Epithelial cell of proximal tubule (primary cell): ENCODE measurements at regions not wholly inside any gene's neighbourhood (a gene's known extent, or its start where the extent isn't known, plus 50 kb on each side); places are given as distances from the start of the nearest gene placed in this dataset.

ENCODE experiments used
- DNase-seq: peaks from one replicate; pipeline ENCODE4 v3.0.0-alpha.2; 2011; ENCODE audit warnings: low read depth
- H3K4me3 ChIP-seq: 2 replicates; pipeline ENCODE4 v1.5.1; 2011; ENCODE audit warnings: low read depth, mild to moderate bottlenecking, low read length
- TF ChIP-seq, protein P1 (sequence below): conservative IDR thresholded peaks from 2 replicates; pipeline ENCODE4 v1.5.1; 2012; ENCODE audit warnings: low read depth, mild to moderate bottlenecking, low read length

DNA sequence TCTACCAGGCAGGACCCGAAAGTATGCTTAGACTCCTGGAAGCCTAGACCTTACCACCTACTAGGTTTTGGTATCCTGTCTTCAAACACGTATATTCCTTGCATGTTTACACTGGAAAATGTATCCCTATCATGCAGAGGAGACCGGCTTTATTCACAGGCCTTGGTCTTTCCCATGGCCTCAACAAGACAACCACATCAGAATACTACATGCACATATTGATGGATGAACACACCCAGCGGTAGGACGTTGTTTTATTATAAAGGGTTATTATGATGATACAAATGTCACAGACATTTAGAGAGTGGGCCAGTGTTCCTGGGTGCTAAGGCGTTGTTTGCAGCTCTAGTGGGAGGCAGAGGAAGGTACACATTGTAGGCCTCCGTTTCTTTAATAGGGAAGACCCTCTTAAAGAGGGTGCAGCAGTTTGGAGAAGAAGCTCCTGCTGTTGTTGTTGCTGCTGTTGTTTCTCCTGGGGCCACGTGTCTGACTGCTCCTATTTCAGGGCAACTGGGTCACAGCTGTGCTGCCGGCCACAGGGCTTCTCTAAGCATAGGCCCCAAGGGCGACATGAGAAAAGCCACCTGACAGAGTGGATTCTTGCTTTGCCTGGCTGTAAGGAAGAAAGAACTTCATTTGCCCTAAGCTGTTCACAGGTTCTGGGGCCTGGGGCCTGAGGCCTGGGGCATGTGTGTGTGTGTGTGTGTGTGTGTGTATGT lies 98.3 kb upstream of the SASH1 start:
- H3K4me3 ChIP-seq, result no peak overlapping the region
- no peak for DNase-seq
- TF ChIP-seq, protein P1, sequence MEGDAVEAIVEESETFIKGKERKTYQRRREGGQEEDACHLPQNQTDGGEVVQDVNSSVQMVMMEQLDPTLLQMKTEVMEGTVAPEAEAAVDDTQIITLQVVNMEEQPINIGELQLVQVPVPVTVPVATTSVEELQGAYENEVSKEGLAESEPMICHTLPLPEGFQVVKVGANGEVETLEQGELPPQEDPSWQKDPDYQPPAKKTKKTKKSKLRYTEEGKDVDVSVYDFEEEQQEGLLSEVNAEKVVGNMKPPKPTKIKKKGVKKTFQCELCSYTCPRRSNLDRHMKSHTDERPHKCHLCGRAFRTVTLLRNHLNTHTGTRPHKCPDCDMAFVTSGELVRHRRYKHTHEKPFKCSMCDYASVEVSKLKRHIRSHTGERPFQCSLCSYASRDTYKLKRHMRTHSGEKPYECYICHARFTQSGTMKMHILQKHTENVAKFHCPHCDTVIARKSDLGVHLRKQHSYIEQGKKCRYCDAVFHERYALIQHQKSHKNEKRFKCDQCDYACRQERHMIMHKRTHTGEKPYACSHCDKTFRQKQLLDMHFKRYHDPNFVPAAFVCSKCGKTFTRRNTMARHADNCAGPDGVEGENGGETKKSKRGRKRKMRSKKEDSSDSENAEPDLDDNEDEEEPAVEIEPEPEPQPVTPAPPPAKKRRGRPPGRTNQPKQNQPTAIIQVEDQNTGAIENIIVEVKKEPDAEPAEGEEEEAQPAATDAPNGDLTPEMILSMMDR, result no peak

DNA sequence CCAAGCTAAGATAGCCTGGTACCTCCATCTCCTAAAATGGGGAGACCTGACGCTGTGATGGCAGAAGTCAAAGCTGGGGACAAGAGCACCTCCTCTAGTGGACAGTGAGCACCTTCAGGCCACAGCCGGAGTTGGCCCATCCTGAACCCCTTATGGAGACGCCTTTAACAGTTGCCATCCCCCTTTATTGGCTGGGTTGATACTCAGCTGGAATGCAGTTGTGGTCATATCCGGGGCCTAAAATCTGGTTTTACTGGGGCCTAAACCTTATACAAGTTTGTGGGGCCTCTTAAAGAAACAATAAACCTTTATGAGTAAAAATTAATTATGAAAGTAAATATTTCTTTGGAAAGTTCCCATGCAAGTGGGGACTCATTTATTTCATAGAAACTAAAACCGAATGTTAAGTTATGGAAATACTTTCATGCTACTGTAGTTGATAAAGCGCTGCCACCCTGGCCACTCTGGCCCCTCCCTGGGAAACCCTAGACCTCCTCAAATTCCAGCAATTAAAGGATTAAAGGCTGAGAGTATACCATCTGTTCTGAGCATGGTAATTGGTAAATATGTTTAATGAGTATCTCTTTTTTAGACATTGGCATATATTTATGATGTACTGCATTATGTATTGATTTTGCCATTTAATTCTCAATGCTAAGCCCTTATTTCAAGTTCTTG lies 95.1 kb upstream of the SASH1 start:
- no peak overlapping the region for H3K4me3 ChIP-seq
- TF ChIP-seq, protein P1, result no peak
- DNase-seq, result no peak

DNA sequence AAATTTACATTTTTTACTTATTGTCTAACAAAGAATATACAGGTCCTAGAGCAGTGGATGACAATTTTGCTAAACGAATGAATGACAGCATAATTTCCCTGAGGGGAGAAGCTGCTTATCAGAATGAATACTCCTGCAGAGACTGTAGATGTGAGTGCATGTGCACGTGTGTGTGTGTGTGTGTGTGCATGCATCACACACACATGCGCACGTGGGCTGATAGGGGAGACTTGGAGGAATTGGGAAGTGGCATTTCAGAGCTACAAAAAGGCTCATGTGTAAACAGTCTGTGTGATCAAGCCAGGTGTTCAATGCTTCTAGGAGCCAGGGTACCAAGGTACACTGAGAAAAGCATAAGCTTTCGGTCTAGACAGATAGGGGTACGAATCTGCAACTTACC lies 93.5 kb upstream of the SASH1 start:
- TF ChIP-seq, protein P1, result no peak
- no peak for DNase-seq
- H3K4me3 ChIP-seq, result no peak overlapping the region

DNA sequence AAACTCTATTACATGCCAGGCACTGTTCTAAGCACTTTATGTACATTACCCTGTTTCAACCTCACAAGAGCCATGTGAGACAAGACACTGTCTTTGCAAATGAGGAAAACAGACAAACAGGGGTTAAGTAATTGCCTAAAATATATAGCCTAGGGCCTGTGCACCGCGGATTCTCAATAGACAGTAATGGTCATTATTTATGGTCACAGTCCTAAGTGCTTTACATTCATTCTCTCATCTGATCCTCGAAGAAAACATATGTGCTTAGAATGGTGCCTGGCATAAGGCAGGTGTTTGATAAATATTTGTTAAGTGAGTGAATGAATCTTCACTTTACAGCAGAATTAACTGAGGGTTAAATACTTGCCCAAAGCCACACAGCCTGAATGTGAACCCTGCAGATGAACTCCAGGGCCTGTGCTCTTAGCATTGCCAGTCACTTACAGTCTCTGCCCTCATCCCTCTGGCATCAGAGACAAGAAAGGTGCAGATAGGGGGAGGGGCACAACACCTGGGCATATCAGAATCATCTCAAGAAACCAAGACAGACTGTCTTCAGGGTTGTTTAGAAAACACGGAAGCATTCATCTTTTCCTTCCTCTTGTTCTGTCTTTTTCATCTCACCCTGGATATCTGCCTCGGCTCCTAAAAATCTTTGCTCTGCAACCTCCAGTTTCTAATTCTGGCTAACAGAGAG lies 92.8 kb upstream of the SASH1 start:
- DNase-seq, result no peak
- no peak overlapping the region for H3K4me3 ChIP-seq
- TF ChIP-seq, protein P1, result no peak

DNA sequence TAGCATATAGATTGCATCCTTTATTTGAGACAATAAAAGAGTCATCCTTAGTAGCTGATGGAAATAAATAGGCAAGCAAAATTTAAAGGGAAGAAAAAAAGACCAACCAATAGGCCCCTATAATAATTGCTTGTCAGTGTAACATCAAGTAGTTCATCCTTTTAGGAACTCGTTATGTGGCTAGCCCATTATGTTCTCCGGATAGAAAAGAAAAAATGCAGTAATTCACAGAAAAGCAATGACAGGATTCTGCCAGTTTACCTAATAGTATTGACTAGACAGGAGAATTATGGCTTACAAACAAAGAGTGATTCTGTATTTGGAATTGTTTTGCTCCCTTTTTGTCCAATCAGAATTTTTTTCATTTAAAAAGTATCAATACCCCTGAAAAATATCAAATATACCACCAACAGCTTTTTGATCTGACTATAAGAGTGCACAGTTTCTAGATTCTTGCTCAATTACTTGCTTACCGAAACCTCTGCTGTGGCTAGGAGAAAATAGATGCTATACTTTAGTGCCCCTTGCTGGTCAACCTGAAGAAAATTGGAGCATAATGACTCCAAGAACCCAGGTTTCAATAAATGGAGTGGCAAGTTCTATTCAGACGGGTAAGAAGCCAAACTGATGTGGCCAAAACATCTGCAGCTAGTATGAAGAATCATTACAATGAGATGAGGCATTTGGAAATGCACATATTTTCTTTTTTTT lies 91.5 kb upstream of the SASH1 start:
- DNase-seq, result no peak
- TF ChIP-seq, protein P1, result peak; percentile 67
- H3K4me3 ChIP-seq, result no peak overlapping the region

DNA sequence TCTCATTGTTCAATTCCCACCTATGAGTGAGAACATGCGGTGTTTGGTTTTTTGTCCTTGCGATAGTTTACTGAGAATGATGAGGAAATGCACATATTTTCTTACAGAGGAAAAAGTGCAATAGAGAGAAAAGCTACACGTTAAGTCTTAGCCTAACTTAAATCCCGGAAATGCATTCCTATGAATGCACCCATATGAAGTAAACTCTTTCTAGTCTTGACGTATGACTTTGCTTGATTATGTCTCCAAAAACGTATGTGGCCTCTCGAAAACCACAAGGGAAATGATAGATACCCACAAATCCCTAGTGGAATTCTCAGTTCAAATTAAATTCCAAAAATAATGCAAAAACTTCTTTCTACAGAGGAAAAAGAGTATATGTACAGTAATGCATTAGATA lies 90.7 kb upstream of the SASH1 start:
- TF ChIP-seq, protein P1, result no peak
- DNase-seq, result no peak
- H3K4me3 ChIP-seq, result no peak overlapping the region
